ENCODE measurements at regions not wholly inside any gene's neighbourhood (a gene's known extent, or its start where the extent isn't known, plus 50 kb on each side); places are given as distances from the start of the nearest gene placed in this dataset.

- no peak for TF ChIP-seq POLR2A (IDR thresholded peaks at IDR 0.05)
- TF ChIP-seq EP300 (IDR thresholded peaks at IDR 0.05): no peak
- TF ChIP-seq CTCF (IDR thresholded peaks at IDR 0.05): no peak
- TF ChIP-seq POLR2AphosphoS5 (IDR thresholded peaks at IDR 0.05): no peak
These were observed 403.6 kb upstream of the IRX2 start for GRCh38 chr5:3155046-3155445.
